GM21367 (cell line): ENCODE measurements at regions not wholly inside any gene's neighbourhood (a gene's known extent, or its start where the extent isn't known, plus 50 kb on each side); places are given as distances from the start of the nearest gene placed in this dataset.
"Not testable (repeated sequence)": the region's sequence is repeated elsewhere in the genome, so short reads cannot be mapped to it uniquely, and the experiment has no call there.

Source experiments
- ATAC-seq: cut with Tn5 transposase; IDR thresholded peaks from one replicate; pipeline ENCODE4 v1.9.1; 2021; ENCODE audit not compliant: unreplicated experiment

DNA sequence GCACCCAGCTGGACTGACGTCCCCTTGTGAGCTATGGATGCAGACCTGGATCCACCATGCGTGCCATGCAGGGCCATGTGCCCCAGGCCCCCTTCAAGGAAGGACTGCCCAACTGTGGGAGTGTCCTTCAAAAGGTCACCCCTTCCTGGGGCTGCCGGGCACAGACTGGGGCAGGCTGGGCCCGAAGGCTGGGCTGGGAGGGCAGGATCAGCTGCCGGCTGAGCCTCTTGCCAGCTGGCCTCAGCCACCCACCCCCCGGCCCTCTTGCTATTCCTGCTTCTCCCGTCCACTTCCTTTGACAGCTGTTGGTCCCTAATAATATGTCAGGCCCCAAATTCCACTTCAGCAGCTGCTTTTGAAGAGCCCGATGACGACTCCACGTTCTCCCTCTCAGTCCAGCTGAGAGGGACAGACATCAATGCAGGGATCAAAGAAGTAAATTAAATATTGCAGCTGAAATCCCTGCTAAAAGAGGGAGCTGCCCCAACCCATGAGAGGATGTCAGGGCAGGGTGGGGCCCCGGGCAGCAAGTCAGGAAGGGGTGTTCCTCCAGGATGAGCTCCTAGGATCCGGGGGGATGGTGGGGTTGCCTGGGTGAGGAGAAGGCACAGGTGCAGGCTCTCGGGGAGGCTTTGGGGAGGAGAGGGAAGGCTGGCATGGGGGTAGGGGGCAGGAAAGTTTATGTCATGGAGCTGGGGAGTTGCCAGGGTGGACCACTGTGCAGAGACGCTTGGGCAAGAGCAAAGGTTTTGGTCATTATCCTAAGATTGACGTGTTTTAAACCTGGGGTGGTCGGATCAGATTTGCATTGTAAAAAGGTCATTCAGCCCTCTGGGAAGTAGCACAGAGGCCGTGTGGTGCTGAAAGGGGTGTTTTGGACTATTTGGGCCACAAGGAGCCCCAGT is 185.0 kb downstream of the ANKRD60 start:
- ATAC-seq: no peak

DNA sequence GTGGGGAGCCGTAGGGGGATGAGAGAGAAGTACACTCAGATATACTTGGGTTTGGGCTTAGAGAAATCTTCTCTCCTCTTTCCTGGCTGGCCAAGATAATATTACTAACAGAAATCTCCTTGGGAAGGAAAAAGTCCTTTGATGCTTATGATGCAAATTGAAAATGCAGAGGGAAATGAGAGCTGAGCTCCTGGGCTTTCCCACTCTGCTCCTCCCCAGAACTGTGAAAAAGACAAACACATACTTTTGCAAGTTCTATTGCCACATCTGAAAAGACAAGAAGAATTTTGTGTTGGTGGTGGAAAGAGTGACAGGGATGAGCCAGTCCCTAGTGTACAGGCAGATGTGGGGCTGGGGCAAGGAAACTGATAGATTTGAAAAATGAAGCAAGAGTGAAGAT is 185.9 kb downstream of the ANKRD60 start:
- ATAC-seq: no peak

DNA sequence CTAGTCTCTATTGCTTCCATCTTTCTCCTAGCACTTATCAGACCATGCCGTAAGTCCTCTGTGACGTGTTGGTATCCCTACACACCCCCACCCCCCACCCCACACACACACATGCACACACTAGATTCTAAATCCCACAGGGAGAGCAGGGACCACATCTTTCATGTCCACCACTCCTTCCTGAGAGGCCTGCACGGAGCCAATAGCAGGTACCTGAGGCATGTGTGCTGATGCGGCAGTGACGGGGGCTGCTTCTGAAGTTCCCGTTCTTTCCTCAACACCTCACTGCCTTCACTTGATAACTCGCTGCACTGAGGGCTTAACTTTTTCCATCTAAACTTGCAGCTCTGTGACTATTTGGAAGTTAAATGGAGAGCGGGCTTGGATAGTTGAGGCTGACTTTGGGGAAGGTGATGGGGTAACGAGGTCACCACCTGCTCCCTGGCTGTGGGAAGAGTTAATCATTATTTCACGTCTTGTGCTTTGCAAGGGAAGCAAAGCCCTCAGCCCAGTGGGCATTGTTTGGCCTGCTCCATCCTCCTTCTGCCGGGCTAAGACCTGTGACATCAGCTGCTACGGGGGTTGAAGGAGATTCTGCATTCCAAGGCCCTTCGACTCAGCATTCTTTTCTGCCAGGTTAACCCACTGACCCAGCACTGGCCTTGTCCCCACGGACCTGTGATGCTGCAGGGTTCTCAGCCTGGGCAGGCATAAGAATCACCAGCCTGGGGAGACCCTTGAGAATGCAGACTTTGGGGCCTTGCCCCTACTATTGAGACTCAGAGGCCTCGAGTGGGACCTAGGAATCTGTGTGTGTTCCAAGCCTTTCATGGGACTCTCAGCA is 187.8 kb downstream of the ANKRD60 start:
- no peak for ATAC-seq

DNA sequence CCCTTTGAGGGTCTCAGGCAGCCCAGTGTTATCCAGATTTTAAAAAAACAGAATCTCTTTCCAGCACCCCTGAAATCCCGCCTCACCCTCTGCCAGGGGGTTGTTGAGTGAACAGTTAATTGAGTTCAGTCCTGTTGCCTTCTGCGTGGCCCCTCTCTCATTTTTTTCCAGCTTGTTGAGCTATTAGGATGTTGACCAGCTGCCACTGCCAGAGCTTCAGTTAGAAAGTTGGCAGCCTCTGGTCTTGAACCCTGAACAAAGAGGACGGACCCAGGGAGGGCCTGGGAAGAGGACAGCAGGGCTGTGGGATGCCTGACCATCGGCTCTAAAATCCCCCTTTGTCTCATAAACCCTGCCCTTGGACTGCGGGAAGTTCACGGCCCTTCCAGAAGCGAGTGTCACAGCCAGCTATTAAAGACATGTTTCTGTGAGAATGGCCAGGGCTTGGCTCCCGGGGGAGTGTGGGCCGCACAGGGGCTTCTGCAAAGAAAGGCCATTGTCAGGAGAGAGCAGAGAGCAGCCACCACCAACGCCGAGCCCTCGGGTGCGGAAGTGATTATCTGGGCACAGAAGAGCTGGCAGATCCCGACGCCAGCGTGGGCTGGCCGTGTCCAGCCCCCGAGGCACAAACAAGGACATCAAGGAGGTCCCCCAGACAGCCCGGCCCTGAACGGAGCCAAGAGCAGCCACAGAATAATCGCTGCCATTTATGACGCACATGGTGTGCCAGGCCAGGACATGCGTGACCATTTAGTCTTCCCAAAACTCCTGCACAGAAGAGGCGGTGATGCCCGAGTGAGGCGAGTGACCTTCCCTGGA is 189.0 kb downstream of the ANKRD60 start:
- ATAC-seq: no peak

DNA sequence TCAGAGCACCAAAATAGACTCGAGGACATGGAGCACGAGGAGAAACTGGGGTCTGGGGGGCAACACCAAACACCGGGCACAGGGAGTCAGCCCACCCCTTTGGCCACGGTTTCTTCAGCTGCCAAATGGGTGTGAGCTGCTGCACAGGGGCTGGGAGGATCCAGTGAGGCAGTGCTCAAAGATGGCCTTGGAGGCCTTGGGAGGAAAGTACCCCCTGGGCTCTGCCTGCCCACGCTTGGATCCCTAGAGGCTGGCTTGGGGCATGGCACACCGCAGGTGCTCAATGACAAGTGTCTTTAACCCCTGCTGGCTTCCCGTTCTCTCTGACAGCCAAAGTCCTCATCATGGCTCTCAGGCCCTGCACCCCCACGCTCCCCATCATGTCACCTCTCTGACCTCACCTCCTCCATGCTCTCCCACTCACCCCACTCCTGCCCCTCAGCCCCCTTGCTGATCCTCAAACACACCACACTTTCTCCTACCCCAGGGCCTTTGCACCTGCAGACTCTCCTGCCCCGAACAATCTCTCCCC is 190.3 kb downstream of the ANKRD60 start:
- ATAC-seq: no peak

DNA sequence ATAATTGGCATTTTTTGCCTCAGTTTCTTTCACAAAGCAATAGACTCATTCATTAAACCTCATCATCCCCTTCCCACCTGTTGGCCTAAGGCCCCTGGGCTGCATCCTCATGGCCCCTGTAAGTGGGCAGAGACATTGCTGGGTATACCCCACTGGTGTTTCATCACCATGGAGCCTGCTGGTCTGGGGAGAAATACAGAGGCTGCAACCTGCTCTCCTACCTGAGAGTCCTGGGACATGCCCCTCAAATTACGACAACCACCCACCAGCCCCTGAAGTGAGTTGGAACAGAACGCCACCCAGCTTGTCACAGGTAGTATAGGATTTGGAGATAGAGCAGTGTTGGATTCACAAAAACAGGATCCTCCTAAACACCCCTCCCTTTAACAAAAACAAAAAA is 190.8 kb downstream of the ANKRD60 start:
- no peak for ATAC-seq

DNA sequence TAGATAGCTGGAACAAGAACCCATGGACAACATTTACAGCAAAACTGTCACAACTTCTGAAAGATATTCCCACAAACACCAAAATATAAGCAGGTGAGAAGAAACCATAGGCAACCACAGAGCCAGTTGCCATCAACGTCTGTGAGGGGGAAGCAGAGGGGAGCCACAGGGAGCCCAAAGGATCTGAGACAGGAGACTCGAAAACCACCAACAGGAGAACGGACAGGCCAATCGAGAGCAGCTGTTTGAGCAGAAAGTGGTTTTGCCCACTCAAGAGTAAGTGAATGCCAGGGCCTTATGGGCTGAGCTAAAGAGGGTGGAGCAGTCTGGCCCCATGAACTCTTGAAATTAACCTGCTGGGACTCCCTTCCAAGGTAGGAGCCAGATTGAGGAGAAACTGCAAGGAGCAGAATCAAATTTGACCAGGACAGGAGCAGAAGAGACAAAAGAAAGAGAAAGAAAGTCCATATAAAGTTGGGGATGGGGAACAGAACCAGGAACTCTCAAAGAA is 195.4 kb downstream of the ANKRD60 start:
- ATAC-seq: no peak

DNA sequence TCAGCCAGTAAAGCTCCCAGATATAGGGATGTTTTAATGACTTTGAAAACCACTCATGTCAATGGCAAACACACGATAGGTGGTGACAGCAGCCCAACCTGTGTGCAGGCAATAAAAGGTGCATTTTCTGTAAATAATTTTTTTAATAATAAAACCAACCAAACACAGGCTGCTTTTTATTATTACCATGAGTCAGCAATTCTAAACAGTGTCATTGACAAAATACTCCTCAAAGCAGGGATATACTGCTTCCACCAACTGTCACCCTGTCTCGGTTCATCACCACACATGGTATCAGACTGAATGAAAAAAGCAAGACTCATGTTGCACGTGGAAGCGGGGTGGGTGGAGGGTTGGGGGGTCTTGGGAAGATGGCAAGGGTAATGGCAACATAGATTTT is 195.9 kb downstream of the ANKRD60 start:
- no peak for ATAC-seq

DNA sequence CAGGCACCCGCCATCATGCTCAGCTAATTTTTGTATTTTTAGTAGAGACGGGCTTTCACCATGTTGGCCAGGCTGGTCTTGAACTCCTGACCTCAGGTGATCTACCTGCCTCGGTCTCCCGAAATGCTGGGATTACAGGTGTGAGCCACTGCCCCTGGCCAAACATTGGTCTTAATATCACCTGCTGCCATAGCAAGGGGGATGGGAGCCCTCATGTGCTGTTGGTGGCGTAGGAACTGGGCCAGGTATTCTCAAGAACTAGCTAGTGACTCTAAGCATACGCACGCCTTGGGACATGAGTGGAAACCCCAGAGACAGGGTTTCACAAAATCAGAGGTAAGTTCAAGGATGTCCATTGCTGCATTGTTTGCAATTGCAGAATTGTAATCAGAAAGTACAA is 197.1 kb downstream of the ANKRD60 start:
- not testable (repeated sequence) for ATAC-seq

DNA sequence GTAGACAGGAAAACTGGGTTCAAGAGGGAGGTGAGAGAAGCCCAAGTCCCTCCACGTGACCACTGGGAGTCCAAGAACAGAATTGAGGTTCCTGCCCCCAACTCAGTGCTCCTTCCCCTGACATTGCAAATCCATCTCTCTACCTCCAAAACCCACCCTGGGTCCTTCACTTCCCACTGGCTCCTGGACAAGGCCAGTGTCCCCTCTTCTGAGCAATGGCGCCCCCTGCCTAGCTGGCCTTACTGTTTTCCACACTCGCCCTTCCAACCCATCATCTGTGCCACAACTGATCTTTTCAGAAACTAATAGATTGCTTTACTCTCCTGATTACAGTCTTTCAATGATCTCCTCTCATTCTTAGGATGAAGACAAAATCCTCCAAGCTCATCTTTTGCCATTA is 200.3 kb downstream of the ANKRD60 start:
- ATAC-seq: no peak

DNA sequence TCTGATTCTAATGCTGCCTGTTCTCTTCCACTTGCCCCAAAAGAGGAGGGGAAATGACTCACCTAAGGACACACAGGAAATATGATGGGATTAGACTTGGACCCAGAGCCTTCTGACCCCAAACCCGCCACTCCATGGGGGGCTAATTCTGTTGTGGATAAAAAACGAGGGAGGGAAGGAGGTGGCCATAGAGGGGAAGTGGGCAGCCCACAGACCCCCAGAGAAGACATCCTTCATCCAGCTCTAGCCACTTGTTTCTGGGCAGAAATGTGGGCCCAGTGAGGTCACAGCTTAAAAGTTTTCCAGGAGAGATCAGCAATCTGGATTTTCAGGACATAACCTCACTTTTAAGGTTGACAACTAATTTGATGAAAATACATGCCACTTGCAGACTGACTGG is 202.1 kb downstream of the ANKRD60 start:
- no peak for ATAC-seq

DNA sequence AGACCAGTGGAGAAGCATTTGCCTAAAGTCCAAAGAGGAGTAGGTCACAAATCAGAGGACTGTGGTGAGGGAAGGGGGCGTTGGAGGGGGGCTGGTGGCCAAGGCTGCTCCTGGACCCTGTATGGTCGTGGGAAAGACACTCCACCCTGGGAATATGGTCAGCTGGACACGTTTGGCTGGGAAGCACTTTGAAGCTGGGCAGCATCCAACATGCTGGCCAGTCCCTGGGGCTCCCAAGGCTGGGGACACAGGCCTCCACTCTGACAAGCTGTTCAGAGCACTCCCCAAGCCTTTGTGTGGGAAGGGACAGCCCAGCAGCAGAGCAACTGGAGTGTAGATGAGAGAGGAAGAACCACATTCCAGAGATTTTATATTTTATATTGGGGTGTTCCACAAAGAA is 203.2 kb downstream of the ANKRD60 start:
- no peak for ATAC-seq

DNA sequence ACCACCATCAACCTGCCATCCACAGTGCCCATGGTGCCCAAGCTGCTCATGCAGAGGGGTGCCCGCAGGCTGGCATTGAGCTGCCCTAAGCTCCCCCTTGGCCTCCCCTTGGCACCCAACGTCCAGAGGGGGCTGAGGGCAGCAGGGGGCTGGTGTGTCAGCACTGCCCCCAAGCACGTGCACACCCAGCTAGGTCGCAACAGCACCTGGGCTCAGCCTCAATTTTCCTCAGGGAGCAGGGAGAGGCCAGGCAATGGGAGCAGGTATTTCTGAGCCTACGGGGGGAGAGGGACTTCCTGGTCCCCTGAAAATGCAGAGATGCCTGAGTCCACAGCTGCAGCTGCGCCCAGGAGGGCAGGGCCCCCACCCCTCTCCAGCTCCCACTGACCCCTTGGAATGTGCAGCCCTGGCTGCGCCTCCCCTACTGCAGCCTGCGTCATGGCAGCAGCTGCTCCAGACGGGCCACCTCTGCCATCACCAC is 204.2 kb downstream of the ANKRD60 start:
- ATAC-seq: no peak

DNA sequence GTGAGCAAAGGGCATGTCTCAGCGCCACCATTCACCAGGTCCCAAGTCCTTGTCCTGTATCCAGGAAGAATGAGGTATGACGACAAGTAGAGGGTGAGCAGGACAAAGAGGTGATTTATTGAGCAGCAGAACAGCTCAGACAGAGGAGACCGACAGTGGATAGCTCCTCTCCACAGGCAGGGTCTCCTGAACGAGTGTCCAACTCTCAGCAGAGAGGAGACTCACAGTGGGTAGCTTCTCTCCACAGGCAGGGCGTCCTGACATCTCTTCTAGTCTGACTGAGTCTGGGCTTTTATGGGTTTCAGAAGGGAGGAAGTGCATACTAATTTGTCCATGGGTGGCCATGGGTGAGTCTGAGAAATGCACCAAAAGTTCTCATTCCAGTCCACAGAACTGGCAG is 204.7 kb downstream of the ANKRD60 start:
- ATAC-seq: no peak

DNA sequence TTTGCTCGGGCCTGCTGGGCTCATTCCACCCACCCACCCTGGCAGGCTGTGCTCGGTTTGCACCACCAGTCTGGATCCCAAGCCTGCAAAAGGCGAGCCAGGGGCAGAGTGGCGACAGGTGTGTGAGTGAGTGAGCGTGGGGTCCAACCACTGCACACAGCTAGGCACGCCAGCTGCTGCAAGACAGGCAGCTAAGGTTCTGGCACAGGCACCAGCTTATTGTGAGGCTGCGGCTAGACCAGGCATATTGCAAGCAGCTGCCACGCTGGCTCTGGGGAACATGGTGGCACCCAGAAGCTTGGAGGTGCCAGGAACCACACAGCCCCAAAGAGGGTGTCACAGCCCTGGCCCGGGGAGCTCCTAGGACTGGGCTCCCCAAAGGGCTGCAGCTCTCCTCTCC is 205.1 kb downstream of the ANKRD60 start:
- no peak for ATAC-seq

DNA sequence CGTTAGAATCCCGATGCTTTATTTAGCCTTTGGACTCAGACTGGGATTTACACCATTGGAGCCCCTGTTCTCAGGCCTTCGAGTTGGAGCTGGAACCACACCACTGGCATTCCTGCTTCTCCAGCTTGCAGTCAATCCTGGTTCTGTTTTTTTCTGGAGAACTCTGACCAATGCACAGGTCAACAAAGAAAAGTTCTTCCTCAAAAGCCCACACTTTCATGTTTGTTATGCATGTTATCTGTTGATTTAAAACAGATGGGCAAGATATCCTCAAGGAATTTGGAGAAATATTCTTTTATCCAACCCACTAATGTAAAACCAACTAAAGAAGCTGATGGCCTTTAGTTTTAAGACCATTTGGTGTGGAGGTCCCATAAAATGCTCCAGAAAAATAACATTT is 205.7 kb downstream of the ANKRD60 start:
- ATAC-seq: no peak

DNA sequence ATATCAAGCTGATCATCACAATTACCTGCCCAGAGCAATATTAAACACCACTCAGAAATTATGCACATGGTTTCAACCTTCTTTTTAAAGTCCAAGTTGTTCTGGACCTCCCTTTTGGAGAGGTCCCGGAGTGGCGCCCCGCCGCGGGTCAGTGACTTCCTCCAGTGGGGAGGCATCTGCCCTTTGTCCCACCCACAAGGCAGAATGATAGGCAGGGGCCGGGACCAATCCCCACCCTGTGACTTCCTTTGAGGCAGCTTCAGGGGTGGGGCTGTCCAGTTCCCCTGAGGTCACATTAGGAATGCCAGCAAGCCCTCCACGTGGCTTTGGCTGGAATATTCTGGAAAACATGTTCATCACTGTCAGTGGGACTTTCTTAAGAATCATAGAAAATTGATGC is 207.0 kb downstream of the ANKRD60 start:
- ATAC-seq: no peak

DNA sequence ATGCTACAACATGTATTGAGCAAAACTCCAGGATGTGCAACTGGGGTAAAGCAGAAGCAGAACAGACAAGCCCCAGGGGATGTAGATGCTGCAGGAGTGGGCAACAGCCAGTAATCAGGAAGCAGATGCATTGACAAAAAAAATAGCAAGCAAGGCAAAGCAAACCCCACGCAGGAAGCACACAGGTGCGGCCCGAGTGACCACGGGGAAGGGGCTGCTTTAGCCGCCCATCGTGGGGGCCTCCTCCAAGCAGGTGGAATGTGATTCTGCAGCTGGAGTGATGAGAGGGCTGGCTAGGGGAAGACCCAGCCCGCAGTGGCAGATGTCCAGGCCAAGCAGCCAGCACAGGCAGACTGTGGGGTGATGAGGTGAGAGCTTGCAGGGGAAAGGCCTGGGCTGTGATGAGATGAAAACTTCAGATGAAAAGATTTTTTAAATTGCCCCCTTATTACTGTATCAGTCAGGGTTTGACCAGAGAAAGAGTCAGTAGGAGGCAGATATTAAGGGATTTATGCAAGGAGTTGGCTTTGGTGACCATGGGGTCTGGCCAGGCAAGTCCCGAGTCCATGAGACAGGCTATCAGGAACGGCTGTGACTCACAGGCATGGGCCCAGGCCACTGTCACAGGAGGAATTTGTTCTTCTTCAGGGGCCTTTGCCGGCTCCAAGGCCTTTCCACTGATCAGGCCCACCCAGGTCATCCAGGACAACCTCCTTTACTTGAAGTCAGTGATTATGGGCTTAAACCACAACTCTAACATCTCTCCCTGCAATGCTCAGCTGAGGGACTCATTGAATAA is 207.6 kb downstream of the ANKRD60 start:
- no peak for ATAC-seq

DNA sequence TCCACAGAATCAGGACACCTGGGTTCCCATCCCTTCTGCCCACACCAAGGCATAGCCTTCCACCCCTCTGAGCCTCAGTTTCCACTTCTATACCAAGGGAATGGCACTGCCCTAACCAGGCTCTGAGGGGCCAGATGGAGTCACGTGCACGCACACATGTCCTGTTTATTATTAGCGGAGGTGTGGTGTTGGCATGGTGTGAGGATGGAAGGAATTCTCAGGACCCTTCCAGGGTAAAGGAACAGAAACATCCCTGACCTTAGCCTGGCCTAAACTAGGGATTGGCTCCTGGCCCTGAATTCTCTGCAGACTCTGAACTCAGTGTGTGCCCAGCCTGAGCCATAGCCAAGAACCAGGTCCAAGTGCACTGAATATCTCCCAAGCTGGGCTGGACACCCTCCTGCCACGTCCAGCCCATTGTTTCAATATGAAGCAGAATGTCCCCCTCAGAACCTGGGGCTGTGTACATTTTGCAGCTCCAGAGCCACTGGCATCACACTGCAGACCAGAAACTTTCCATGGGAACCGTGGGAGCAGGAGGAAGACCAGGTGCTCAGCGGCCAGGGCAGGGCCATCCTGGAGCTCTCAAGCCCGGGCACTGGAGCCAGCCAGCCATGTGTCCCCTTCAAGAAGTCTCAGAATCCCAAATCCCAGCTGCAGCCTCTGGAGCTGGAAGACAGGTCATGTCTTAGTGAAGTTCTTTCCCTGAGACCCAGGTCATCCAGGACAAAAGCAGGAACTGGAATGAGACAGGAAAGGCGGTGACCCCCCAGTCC is 208.4 kb downstream of the ANKRD60 start:
- no peak for ATAC-seq
